ENCODE measurements at regions not wholly inside any gene's neighbourhood (a gene's known extent, or its start where the extent isn't known, plus 50 kb on each side); places are given as distances from the start of the nearest gene placed in this dataset.

GRCh38 chr6:140319209-140319608 lies 944.8 kb upstream of the CITED2 start:
- Histone ChIP-seq H3K36me3 (ENCODE audit: control insufficient read depth, insufficient read depth, low read length) (no peaks in the 10 kb centered on the region), H3K9me3 (replicated peaks; ENCODE audit: control insufficient read depth, low read depth, low read length) (no peaks in the 10 kb centered on the region), H3K4me1 (ENCODE audit: control insufficient read depth, insufficient read depth, low read length) (no peaks in the 10 kb centered on the region), H3K27ac (ENCODE audit: low read length) (no peak overlapping the region), H3K4me3 (ENCODE audit: low read length) (no peak overlapping the region), H3K27me3 (ENCODE audit: control insufficient read depth, insufficient read depth, low read length) (no peaks in the 10 kb centered on the region)
- DNase-seq: peak; percentile 57
- WGBS (ENCODE audit: insufficient coverage): no CpG with 5 or more reads among the region's 2 CpGs

GRCh38 chr6:140318408-140318807 lies 944.0 kb upstream of the CITED2 start:
- WGBS (ENCODE audit: insufficient coverage): no CpG with 5 or more reads among the region's 3 CpGs
- Histone ChIP-seq H3K27ac (ENCODE audit: low read length) (no peak overlapping the region), H3K36me3 (ENCODE audit: control insufficient read depth, insufficient read depth, low read length) (no peaks in the 10 kb centered on the region), H3K9me3 (replicated peaks; ENCODE audit: control insufficient read depth, low read depth, low read length) (no peaks in the 10 kb centered on the region), H3K4me1 (ENCODE audit: control insufficient read depth, insufficient read depth, low read length) (no peaks in the 10 kb centered on the region), H3K4me3 (ENCODE audit: low read length) (no peak overlapping the region), H3K27me3 (ENCODE audit: control insufficient read depth, insufficient read depth, low read length) (no peaks in the 10 kb centered on the region)
- no peak for DNase-seq

GRCh38 chr6:140317950-140318349 lies 943.5 kb upstream of the CITED2 start:
- Histone ChIP-seq H3K27me3 (ENCODE audit: control insufficient read depth, insufficient read depth, low read length) (no peaks in the 10 kb centered on the region), H3K27ac (ENCODE audit: low read length) (no peak overlapping the region), H3K36me3 (ENCODE audit: control insufficient read depth, insufficient read depth, low read length) (no peaks in the 10 kb centered on the region), H3K9me3 (replicated peaks; ENCODE audit: control insufficient read depth, low read depth, low read length) (no peaks in the 10 kb centered on the region), H3K4me1 (ENCODE audit: control insufficient read depth, insufficient read depth, low read length) (no peaks in the 10 kb centered on the region), H3K4me3 (ENCODE audit: low read length) (no peak overlapping the region)
- peak; percentile 14 for DNase-seq
- no CpG with 5 or more reads among the region's 2 CpGs for WGBS (ENCODE audit: insufficient coverage)

- Histone ChIP-seq H3K36me3 (ENCODE audit: control insufficient read depth, insufficient read depth, low read length) (no peaks in the 10 kb centered on the region), H3K4me3 (ENCODE audit: low read length) (no peak overlapping the region), H3K27ac (ENCODE audit: low read length) (no peak overlapping the region), H3K27me3 (ENCODE audit: control insufficient read depth, insufficient read depth, low read length) (no peaks in the 10 kb centered on the region), H3K9me3 (replicated peaks; ENCODE audit: control insufficient read depth, low read depth, low read length) (no peaks in the 10 kb centered on the region), H3K4me1 (ENCODE audit: control insufficient read depth, insufficient read depth, low read length) (no peaks in the 10 kb centered on the region)
- 92% methylated on average over 2 of the region's 4 CpGs for WGBS (ENCODE audit: insufficient coverage)
- no peak for DNase-seq
Measured at GRCh38 chr6:140316966-140317365, 942.5 kb upstream of the CITED2 start.

GRCh38 chr6:140314682-140315081 lies 940.2 kb upstream of the CITED2 start:
- no peak for DNase-seq
- Histone ChIP-seq H3K4me3 (ENCODE audit: low read length) (no peak overlapping the region), H3K9me3 (replicated peaks; ENCODE audit: control insufficient read depth, low read depth, low read length) (no peaks in the 10 kb centered on the region), H3K27ac (ENCODE audit: low read length) (no peak overlapping the region), H3K36me3 (ENCODE audit: control insufficient read depth, insufficient read depth, low read length) (no peaks in the 10 kb centered on the region), H3K4me1 (ENCODE audit: control insufficient read depth, insufficient read depth, low read length) (no peaks in the 10 kb centered on the region), H3K27me3 (ENCODE audit: control insufficient read depth, insufficient read depth, low read length) (no peaks in the 10 kb centered on the region)
- WGBS (ENCODE audit: insufficient coverage): no CpG with 5 or more reads among the region's 2 CpGs

- Histone ChIP-seq H3K27me3 (ENCODE audit: control insufficient read depth, insufficient read depth, low read length) (no peaks in the 10 kb centered on the region), H3K4me3 (ENCODE audit: low read length) (no peak overlapping the region)
Measured at GRCh38 chr6:140311146-140311545, 936.7 kb upstream of the CITED2 start.

GRCh38 chr6:140303218-140303949 lies 928.9 kb upstream of the CITED2 start:
- DNase-seq: no peak
- no peaks in the 10 kb centered on the region for H3K9me3 ChIP-seq (replicated peaks; ENCODE audit: control insufficient read depth, low read depth, low read length)
- 79% methylated on average over 5 of the region's 8 CpGs for WGBS (ENCODE audit: insufficient coverage)
- no peak overlapping the region for H3K27ac ChIP-seq (ENCODE audit: low read length)
- H3K4me1 ChIP-seq (ENCODE audit: control insufficient read depth, insufficient read depth, low read length): no peaks in the 10 kb centered on the region
- H3K27me3 ChIP-seq (ENCODE audit: control insufficient read depth, insufficient read depth, low read length): no peaks in the 10 kb centered on the region
- no peaks in the 10 kb centered on the region for H3K36me3 ChIP-seq (ENCODE audit: control insufficient read depth, insufficient read depth, low read length)
- H3K4me3 ChIP-seq (ENCODE audit: low read length): no peak overlapping the region

More at GRCh38 chr6:140311146-140311545, 936.7 kb upstream of the CITED2 start:
- H3K4me1 ChIP-seq (ENCODE audit: control insufficient read depth, insufficient read depth, low read length): no peaks in the 10 kb centered on the region
- H3K27ac ChIP-seq (ENCODE audit: low read length): no peak overlapping the region
- H3K9me3 ChIP-seq (replicated peaks; ENCODE audit: control insufficient read depth, low read depth, low read length): no peaks in the 10 kb centered on the region
- DNase-seq: no peak
- H3K36me3 ChIP-seq (ENCODE audit: control insufficient read depth, insufficient read depth, low read length): no peaks in the 10 kb centered on the region

- DNase-seq: no peak
- Histone ChIP-seq H3K9me3 (replicated peaks; ENCODE audit: control insufficient read depth, low read depth, low read length) (no peaks in the 10 kb centered on the region), H3K4me3 (ENCODE audit: low read length) (no peak overlapping the region), H3K4me1 (ENCODE audit: control insufficient read depth, insufficient read depth, low read length) (no peaks in the 10 kb centered on the region), H3K27ac (ENCODE audit: low read length) (no peak overlapping the region), H3K27me3 (ENCODE audit: control insufficient read depth, insufficient read depth, low read length) (no peaks in the 10 kb centered on the region), H3K36me3 (ENCODE audit: control insufficient read depth, insufficient read depth, low read length) (no peaks in the 10 kb centered on the region)
- no CpG with 5 or more reads among the region's 1 CpG for WGBS (ENCODE audit: insufficient coverage)
Measured at GRCh38 chr6:140300331-140300730, 925.9 kb upstream of the CITED2 start.

GRCh38 chr6:140289186-140289585 lies 914.7 kb upstream of the CITED2 start:
- WGBS (ENCODE audit: insufficient coverage): 100% methylated on average over 1 of the region's 3 CpGs
- H3K27ac ChIP-seq (ENCODE audit: low read length): no peak overlapping the region
- peaks cover 3% of the 10 kb centered on the region for H3K4me1 ChIP-seq (ENCODE audit: control insufficient read depth, insufficient read depth, low read length)
- DNase-seq: no peak
- no peaks in the 10 kb centered on the region for H3K9me3 ChIP-seq (replicated peaks; ENCODE audit: control insufficient read depth, low read depth, low read length)
- H3K27me3 ChIP-seq (ENCODE audit: control insufficient read depth, insufficient read depth, low read length): no peaks in the 10 kb centered on the region
- H3K36me3 ChIP-seq (ENCODE audit: control insufficient read depth, insufficient read depth, low read length): no peaks in the 10 kb centered on the region
- H3K4me3 ChIP-seq (ENCODE audit: low read length): no peak overlapping the region

- no peaks in the 10 kb centered on the region for H3K9me3 ChIP-seq (replicated peaks; ENCODE audit: control insufficient read depth, low read depth, low read length)
- no peak for DNase-seq
- H3K36me3 ChIP-seq (ENCODE audit: control insufficient read depth, insufficient read depth, low read length): no peaks in the 10 kb centered on the region
- 80% methylated on average over 1 of the region's 1 CpG for WGBS (ENCODE audit: insufficient coverage)
- no peak overlapping the region for H3K4me3 ChIP-seq (ENCODE audit: low read length)
- H3K4me1 ChIP-seq (ENCODE audit: control insufficient read depth, insufficient read depth, low read length): peaks cover 3% of the 10 kb centered on the region
- H3K27me3 ChIP-seq (ENCODE audit: control insufficient read depth, insufficient read depth, low read length): no peaks in the 10 kb centered on the region
- H3K27ac ChIP-seq (ENCODE audit: low read length): no peak overlapping the region
Measured at GRCh38 chr6:140285998-140286690, 911.7 kb upstream of the CITED2 start.

Measured in muscle of leg (tissue), 3 donors.